Stimulated activated CD4-positive, alpha-beta T cell treated with anti-CD3 and anti-CD28 coated beads, Interleukin-4, amount 100 ng/mL, for 4 hours (primary cell): ENCODE measurements at regions not wholly inside any gene's neighbourhood (a gene's known extent, or its start where the extent isn't known, plus 50 kb on each side); places are given as distances from the start of the nearest gene placed in this dataset.

ENCODE experiments used
- DNase-seq, 2 experiments: peaks; one replicate each; pipeline ENCODE4 v3.0.0-alpha.2; 2020

GRCh38 chr5:159385536-159385935 is 55.2 kb upstream of the IL12B start:
- DNase-seq: no peak

- DNase-seq: no peak
Measured at GRCh38 chr5:159386028-159386711, 55.9 kb upstream of the IL12B start.

GRCh38 chr5:159392871-159393270 is 62.6 kb upstream of the IL12B start:
- no peak for DNase-seq

- no peak for DNase-seq
Measured at GRCh38 chr5:159393854-159394274, 63.6 kb upstream of the IL12B start.

GRCh38 chr5:159395202-159395601 is 64.9 kb upstream of the IL12B start:
- no peak for DNase-seq

- DNase-seq: no peak
Measured at GRCh38 chr5:159398936-159399335, 68.6 kb upstream of the IL12B start.

- DNase-seq: no peak
Measured at GRCh38 chr5:159400476-159400875, 70.2 kb upstream of the IL12B start.

- DNase-seq: no peak
Measured at GRCh38 chr5:159402311-159402710, 72.0 kb upstream of the IL12B start.

GRCh38 chr5:159402856-159403255 is 72.6 kb upstream of the IL12B start:
- no peak for DNase-seq

- no peak for DNase-seq
Measured at GRCh38 chr5:159403906-159404681, 73.8 kb upstream of the IL12B start.

GRCh38 chr5:159405611-159406031 is 75.3 kb upstream of the IL12B start:
- DNase-seq: no peak

- DNase-seq: no peak
Measured at GRCh38 chr5:159406571-159406970, 76.3 kb upstream of the IL12B start.

GRCh38 chr5:159409801-159410200 is 79.5 kb upstream of the IL12B start:
- no peak for DNase-seq

GRCh38 chr5:159410480-159410879 is 80.2 kb upstream of the IL12B start:
- no peak for DNase-seq

GRCh38 chr5:159411115-159411514 is 80.8 kb upstream of the IL12B start:
- no peak for DNase-seq

GRCh38 chr5:159412284-159413046 is 82.2 kb upstream of the IL12B start:
- DNase-seq: peak; percentile 17 to 50

GRCh38 chr5:159414021-159414420 is 83.7 kb upstream of the IL12B start:
- DNase-seq: no peak

- no peak for DNase-seq
Measured at GRCh38 chr5:159415301-159415937, 85.1 kb upstream of the IL12B start.

GRCh38 chr5:159416438-159416837 is 86.2 kb upstream of the IL12B start:
- DNase-seq: no peak

GRCh38 chr5:159417170-159417569 is 86.9 kb upstream of the IL12B start:
- no peak for DNase-seq

- no peak for DNase-seq
Measured at GRCh38 chr5:159419576-159419975, 89.3 kb upstream of the IL12B start.

- no peak for DNase-seq
Measured at GRCh38 chr5:159420940-159421339, 90.7 kb upstream of the IL12B start.

- no peak for DNase-seq
Measured at GRCh38 chr5:159422361-159422760, 92.1 kb upstream of the IL12B start.
